BJ (cell line): ENCODE measurements at regions not wholly inside any gene's neighbourhood (a gene's known extent, or its start where the extent isn't known, plus 50 kb on each side); places are given as distances from the start of the nearest gene placed in this dataset.

Source experiments
- CTCF ChIA-PET: fragments of 350-600 bp; formaldehyde crosslinking; extraction: SDS; loops from one replicate; lab custom pipeline; 2021; ENCODE audit warnings: antibody characterized with exemption, inconsistent platforms; lab: Yijun Ruan, JAX
- POLR2A ChIA-PET: fragments of 300-600 bp; sonication (Branson Sonifier 250); formaldehyde crosslinking; extraction: SDS; loops from one replicate; lab custom pipeline; 2021; ENCODE audit warnings: antibody characterized with exemption; lab: Charles Lee
- DNase-seq: peaks from one replicate; pipeline ENCODE4 v3.0.0-alpha.2; 2011; ENCODE audit warnings: low read depth
- H3K27me3 ChIP-seq: 2 replicates; pipeline ENCODE4 v1.6.0; 2011; ENCODE audit warnings: low read length; ENCODE audit not compliant: control insufficient read depth, insufficient read depth
- H3K36me3 ChIP-seq: 2 replicates; pipeline ENCODE4 v1.5.1; 2011; ENCODE audit warnings: low read length; ENCODE audit not compliant: control insufficient read depth, insufficient read depth
- H3K4me3 ChIP-seq: 2 replicates; pipeline ENCODE4 v1.5.1; 2011; ENCODE audit warnings: low read depth, mild to moderate bottlenecking, control low read depth, low read length
- TF ChIP-seq, protein P1 (sequence below): IDR thresholded peaks from 2 replicates; pipeline ENCODE4 v1.5.1; 2011; ENCODE audit warnings: low read depth, mild to moderate bottlenecking, control low read depth, inconsistent platforms, low read length, moderate library complexity; ENCODE audit not compliant: insufficient read depth

DNA sequence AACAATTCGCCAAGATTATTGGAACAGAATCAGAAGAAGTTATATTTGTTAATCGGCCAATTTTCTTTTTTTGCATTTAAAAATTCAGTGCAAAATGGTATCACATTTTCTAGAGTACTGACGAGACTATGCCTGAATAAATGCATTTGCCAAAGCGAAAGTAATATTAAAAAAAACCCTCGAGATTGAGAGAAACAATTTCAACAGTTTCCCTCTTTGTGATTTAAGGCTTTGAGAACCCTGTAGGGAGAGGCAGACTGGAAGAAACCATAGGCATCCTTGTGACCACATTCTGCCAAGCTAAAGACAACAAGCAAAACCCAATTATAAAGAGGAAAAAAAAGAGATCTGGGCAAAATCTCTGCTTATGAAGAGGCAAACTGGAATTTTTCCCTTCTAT lies 218.1 kb upstream of the GK2 start:
- ChIA-PET POLR2A (no interaction called here), CTCF (no interaction called here)
- TF ChIP-seq, protein P1, sequence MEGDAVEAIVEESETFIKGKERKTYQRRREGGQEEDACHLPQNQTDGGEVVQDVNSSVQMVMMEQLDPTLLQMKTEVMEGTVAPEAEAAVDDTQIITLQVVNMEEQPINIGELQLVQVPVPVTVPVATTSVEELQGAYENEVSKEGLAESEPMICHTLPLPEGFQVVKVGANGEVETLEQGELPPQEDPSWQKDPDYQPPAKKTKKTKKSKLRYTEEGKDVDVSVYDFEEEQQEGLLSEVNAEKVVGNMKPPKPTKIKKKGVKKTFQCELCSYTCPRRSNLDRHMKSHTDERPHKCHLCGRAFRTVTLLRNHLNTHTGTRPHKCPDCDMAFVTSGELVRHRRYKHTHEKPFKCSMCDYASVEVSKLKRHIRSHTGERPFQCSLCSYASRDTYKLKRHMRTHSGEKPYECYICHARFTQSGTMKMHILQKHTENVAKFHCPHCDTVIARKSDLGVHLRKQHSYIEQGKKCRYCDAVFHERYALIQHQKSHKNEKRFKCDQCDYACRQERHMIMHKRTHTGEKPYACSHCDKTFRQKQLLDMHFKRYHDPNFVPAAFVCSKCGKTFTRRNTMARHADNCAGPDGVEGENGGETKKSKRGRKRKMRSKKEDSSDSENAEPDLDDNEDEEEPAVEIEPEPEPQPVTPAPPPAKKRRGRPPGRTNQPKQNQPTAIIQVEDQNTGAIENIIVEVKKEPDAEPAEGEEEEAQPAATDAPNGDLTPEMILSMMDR: no peak
- H3K36me3 ChIP-seq: no peaks in the 10 kb centered on the region
- 0 out of 2 replicates have a peak, but pooled peaks cover 2% of the 10 kb centered on the region for H3K27me3 ChIP-seq
- DNase-seq: no peak
- H3K4me3 ChIP-seq: no peak overlapping the region

DNA sequence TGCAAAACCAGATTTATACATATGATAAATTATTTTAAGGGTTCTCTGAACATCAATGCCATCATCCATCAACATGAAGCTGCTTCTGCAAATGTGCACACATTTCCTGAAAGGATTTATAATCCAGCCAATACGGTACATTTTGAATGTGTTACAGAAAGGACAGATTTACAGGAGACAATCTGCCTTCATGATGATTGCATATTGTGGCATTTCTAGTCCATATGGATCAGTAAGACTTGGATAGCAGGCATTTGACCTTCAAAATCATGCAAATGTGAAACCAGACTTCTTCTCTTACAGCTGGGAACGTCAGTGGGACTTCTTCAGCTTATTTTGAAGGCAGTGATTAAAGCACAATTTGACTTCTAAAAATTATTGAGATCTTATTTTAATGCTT lies 217.3 kb upstream of the GK2 start:
- POLR2A ChIA-PET: no interaction called here
- no peak for DNase-seq
- CTCF ChIA-PET: no interaction called here

GRCh38 chr4:79623021-79623870 lies 215.2 kb upstream of the GK2 start:
- TF ChIP-seq, protein P1: no peak
- Histone ChIP-seq H3K36me3 (no peaks in the 10 kb centered on the region), H3K27me3 (0 out of 2 replicates have a peak, but pooled peaks cover 2% of the 10 kb centered on the region), H3K4me3 (no peak overlapping the region)
- DNase-seq: no peak
- ChIA-PET CTCF (interaction anchor here (0.5 kb wide), 1 partner anchor 154 kb away, joined by 3 read pairs; no protein-coding TSS in a partner anchor), POLR2A (no interaction called here)

More for the DNA sequence above, 217.3 kb upstream of the GK2 start:
- TF ChIP-seq, protein P1: no peak
- no peak overlapping the region for H3K4me3 ChIP-seq
- 0 out of 2 replicates have a peak, but pooled peaks cover 2% of the 10 kb centered on the region for H3K27me3 ChIP-seq
- H3K36me3 ChIP-seq: no peaks in the 10 kb centered on the region

GRCh38 chr4:79621061-79621460 lies 213.0 kb upstream of the GK2 start:
- ChIA-PET POLR2A (no interaction called here), CTCF (interaction anchor here (0.7 kb wide), 1 partner anchor 11 kb away, joined by 3 read pairs; no protein-coding TSS in a partner anchor)

GRCh38 chr4:79620617-79621016 lies 212.6 kb upstream of the GK2 start:
- ChIA-PET POLR2A (no interaction called here), CTCF (interaction anchor here (0.7 kb wide), 1 partner anchor 11 kb away, joined by 3 read pairs; no protein-coding TSS in a partner anchor)
- TF ChIP-seq, protein P1: no peak
- Histone ChIP-seq H3K4me3 (no peak overlapping the region), H3K36me3 (no peaks in the 10 kb centered on the region), H3K27me3 (0 out of 2 replicates have a peak, but pooled peaks cover 1% of the 10 kb centered on the region)
- DNase-seq: no peak

More at GRCh38 chr4:79621061-79621460, 213.0 kb upstream of the GK2 start:
- Histone ChIP-seq H3K36me3 (no peaks in the 10 kb centered on the region), H3K4me3 (no peak overlapping the region), H3K27me3 (0 out of 2 replicates have a peak, but pooled peaks cover 2% of the 10 kb centered on the region)
- TF ChIP-seq, protein P1: no peak
- no peak for DNase-seq
